ENCODE measurements at regions not wholly inside any gene's neighbourhood (a gene's known extent, or its start where the extent isn't known, plus 50 kb on each side); places are given as distances from the start of the nearest gene placed in this dataset.

- H3K27me3 ChIP-seq: no peaks in the 10 kb centered on the region
- peaks cover 4% of the 10 kb centered on the region for H3K27me3 Mint-ChIP-seq (ENCODE audit: insufficient read depth, low read depth)
- no peak overlapping the region for H3K9ac ChIP-seq
- H3K9me3 Mint-ChIP-seq: no peaks in the 10 kb centered on the region
- H3K4me1 ChIP-seq: peaks cover 12% of the 10 kb centered on the region
- H2AFZ ChIP-seq (replicated peaks): no peak overlapping the region
- no peak overlapping the region for H3K4me3 Mint-ChIP-seq
- no peaks in the 10 kb centered on the region for H3K9me3 ChIP-seq (ENCODE audit: low read depth)
- no peaks in the 10 kb centered on the region for H4K20me1 ChIP-seq (ENCODE audit: low read depth)
- TF ChIP-seq EZH2phosphoT487 (IDR thresholded peaks at IDR 0.05) (no peak), EZH2 (IDR thresholded peaks at IDR 0.05) (no peak), CTCF (IDR thresholded peaks at IDR 0.05) (no peak)
- no peaks in the 10 kb centered on the region for H3K36me3 ChIP-seq
- peaks cover 25% of the 10 kb centered on the region for H3K4me1 Mint-ChIP-seq
- no peak for DNase-seq (ENCODE audit: low spot score)
- no peaks in the 10 kb centered on the region for H3K79me2 ChIP-seq (ENCODE audit: low read depth)
- no peaks in the 10 kb centered on the region for H3F3A ChIP-seq (ENCODE audit: low read depth)
- no peak overlapping the region for H3K4me3 ChIP-seq
- no peaks in the 10 kb centered on the region for H3K36me3 Mint-ChIP-seq
- no peak overlapping the region for H3K4me2 ChIP-seq
- H3K27ac ChIP-seq: no peak overlapping the region
- H3K27ac Mint-ChIP-seq: no peak overlapping the region
Observed at GRCh38 chr7:35982600-35982999, 170.5 kb upstream of the EEPD1 start.

DNA sequence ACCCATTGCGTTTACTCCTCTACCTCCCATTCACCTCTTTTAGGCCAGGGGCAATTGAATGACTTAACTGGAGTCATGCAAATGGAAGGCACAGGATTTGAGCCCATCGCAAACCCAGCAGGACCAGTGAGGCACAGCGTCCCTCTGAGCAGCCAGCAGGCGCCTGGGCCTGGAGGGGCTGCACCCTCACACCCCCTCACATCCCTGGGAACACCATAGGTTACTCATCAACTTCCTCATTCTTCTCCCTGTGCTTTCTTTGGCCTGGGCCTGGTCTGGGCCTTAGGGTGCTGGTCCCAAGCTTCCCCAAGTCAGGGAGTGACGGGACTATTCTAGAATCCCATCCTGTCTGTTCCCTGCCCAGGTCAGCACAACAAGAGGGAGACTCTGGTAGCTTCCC lies 169.4 kb upstream of the EEPD1 start:
- H3K9ac ChIP-seq: no peak overlapping the region
- H3K27me3 ChIP-seq: no peaks in the 10 kb centered on the region
- H3K4me1 ChIP-seq: peaks cover 12% of the 10 kb centered on the region
- no peaks in the 10 kb centered on the region for H3F3A ChIP-seq (ENCODE audit: low read depth)
- no peak overlapping the region for H3K4me3 ChIP-seq
- Mint-ChIP-seq H3K27ac (no peak overlapping the region), H3K4me3 (no peak overlapping the region), H3K36me3 (no peaks in the 10 kb centered on the region), H3K27me3 (ENCODE audit: insufficient read depth, low read depth) (peaks cover 6% of the 10 kb centered on the region), H3K4me1 (peaks cover 18% of the 10 kb centered on the region), H3K9me3 (no peaks in the 10 kb centered on the region)
- H3K36me3 ChIP-seq: no peaks in the 10 kb centered on the region
- no peak overlapping the region for H3K27ac ChIP-seq
- no peak overlapping the region for H3K4me2 ChIP-seq
- no peak for DNase-seq (ENCODE audit: low spot score)
- no peak for TF ChIP-seq EZH2phosphoT487 (IDR thresholded peaks at IDR 0.05)
- TF ChIP-seq EZH2 (IDR thresholded peaks at IDR 0.05): no peak
- no peak for TF ChIP-seq CTCF (IDR thresholded peaks at IDR 0.05)
- no peaks in the 10 kb centered on the region for H3K79me2 ChIP-seq (ENCODE audit: low read depth)
- H2AFZ ChIP-seq (replicated peaks): no peak overlapping the region
- no peaks in the 10 kb centered on the region for H3K9me3 ChIP-seq (ENCODE audit: low read depth)
- no peaks in the 10 kb centered on the region for H4K20me1 ChIP-seq (ENCODE audit: low read depth)

- Histone ChIP-seq H3K27ac (no peak overlapping the region), H3F3A (ENCODE audit: low read depth) (no peaks in the 10 kb centered on the region), H3K36me3 (no peaks in the 10 kb centered on the region), H3K4me3 (no peak overlapping the region), H3K4me2 (no peak overlapping the region), H3K79me2 (ENCODE audit: low read depth) (no peaks in the 10 kb centered on the region), H3K27me3 (no peaks in the 10 kb centered on the region), H4K20me1 (ENCODE audit: low read depth) (no peaks in the 10 kb centered on the region), H3K9ac (no peak overlapping the region), H2AFZ (replicated peaks) (peak overlapping the region; percentile 73), H3K9me3 (ENCODE audit: low read depth) (no peaks in the 10 kb centered on the region), H3K4me1 (no peaks in the 10 kb centered on the region)
- no peak for TF ChIP-seq EZH2phosphoT487 (IDR thresholded peaks at IDR 0.05)
- peak; percentile 89 for TF ChIP-seq CTCF (IDR thresholded peaks at IDR 0.05)
- TF ChIP-seq EZH2 (IDR thresholded peaks at IDR 0.05): no peak
- H3K36me3 Mint-ChIP-seq: no peaks in the 10 kb centered on the region
- no peak overlapping the region for H3K4me3 Mint-ChIP-seq
- peak; percentile 89 for DNase-seq (ENCODE audit: low spot score)
- no peak overlapping the region for H3K27ac Mint-ChIP-seq
- H3K4me1 Mint-ChIP-seq: peaks cover 9% of the 10 kb centered on the region
- H3K9me3 Mint-ChIP-seq: no peaks in the 10 kb centered on the region
- peaks cover 6% of the 10 kb centered on the region for H3K27me3 Mint-ChIP-seq (ENCODE audit: insufficient read depth, low read depth)
Observed at GRCh38 chr7:35985126-35985754, 167.8 kb upstream of the EEPD1 start.

All from neural progenitor cell (in vitro differentiated cells).